GM12878 (cell line): ENCODE measurements at regions not wholly inside any gene's neighbourhood (a gene's known extent, or its start where the extent isn't known, plus 50 kb on each side); places are given as distances from the start of the nearest gene placed in this dataset.

Experiments used
- ATAC-seq: fragments of 200-7000 bp; cut with Tn5 transposase; 3 replicates; pipeline ENCODE4 v1.9.1; 2020; ENCODE audit warnings: mild to moderate bottlenecking, moderate library complexity
- BruUV-seq: library from RNA; stranded (reverse); fragments of 400-500 nt; replicated peaks from 2 replicates; lab custom pipeline; 2021; lab: Mats Ljungman, UMichigan
- CTCF ChIA-PET: fragments of 300-600 bp; sonication (Branson Sonifier 250); formaldehyde crosslinking; extraction: SDS; loops from one replicate; lab custom pipeline; 2021; ENCODE audit warnings: inconsistent platforms; lab: Yijun Ruan, JAX
- POLR2A ChIA-PET: fragments of 350-600 bp; formaldehyde crosslinking; extraction: SDS; loops from one replicate; lab custom pipeline; 2021; ENCODE audit warnings: inconsistent platforms; lab: Charles Lee
- RAD21 ChIA-PET: fragments of 300-600 bp; sonication (Branson Sonifier 250); formaldehyde crosslinking; loops from one replicate; lab custom pipeline; 2023; ENCODE audit warnings: antibody characterized with exemption; ENCODE audit not compliant: unreplicated experiment; lab: Charles Lee
- SMC1A ChIA-PET: fragments of 300-600 bp; sonication (Branson Sonifier 250); formaldehyde crosslinking; loops from one replicate; lab custom pipeline; 2023; ENCODE audit not compliant: unreplicated experiment, uncharacterized antibody; lab: Charles Lee
- DNase-seq: peaks from one replicate; pipeline ENCODE4 v3.0.0-alpha.2; 2011; ENCODE audit warnings: low read depth, low spot score
- FAIRE-seq: peaks from 3 replicates; lab custom pipeline; 2011; peaks lifted over from hg19 to GRCh38; lab: Jason Lieb, UNC
- H2AFZ ChIP-seq: 2 replicates; pipeline ENCODE4 v1.6.0; 2011; ENCODE audit warnings: low read depth, low read length, control low read depth; ENCODE audit not compliant: control insufficient read depth
- H3K27ac ChIP-seq: 2 replicates; pipeline ENCODE4 v1.5.1; 2011; ENCODE audit warnings: control low read depth; ENCODE audit not compliant: control insufficient read depth, insufficient read depth
- H3K27me3 ChIP-seq, 2 experiments: replicated peaks in 1 of 2; 2 replicates each; pipeline versions ENCODE4 v1.6.0 to v1.6.1; 2011; ENCODE audit warnings: low read length in 1 of 2; ENCODE audit not compliant: control insufficient read depth in 2 of 2, insufficient read depth in 2 of 2
- H3K36me3 ChIP-seq, 2 experiments: 2 replicates each; pipeline ENCODE4 v1.5.1; 2011; ENCODE audit warnings: low read length in 1 of 2; ENCODE audit not compliant: control insufficient read depth in 2 of 2, insufficient read depth in 2 of 2
- H3K4me1 ChIP-seq: 2 replicates; pipeline ENCODE4 v1.6.1; 2011; ENCODE audit warnings: mild to moderate bottlenecking, low read length, moderate library complexity, mixed read lengths; ENCODE audit not compliant: control insufficient read depth, insufficient read depth
- H3K4me2 ChIP-seq: 2 replicates; pipeline ENCODE4 v1.6.0; 2011; ENCODE audit warnings: control low read depth; ENCODE audit not compliant: control insufficient read depth, insufficient read depth
- H3K4me3 ChIP-seq: fragments of 200-600 bp; sonication (generic); 2 replicates; pipeline ENCODE4 v1.5.1; 2016
- H3K79me2 ChIP-seq: 2 replicates; pipeline ENCODE4 v1.6.0; 2011; ENCODE audit warnings: low read length; ENCODE audit not compliant: control insufficient read depth, insufficient read depth
- H3K9ac ChIP-seq: 2 replicates; pipeline ENCODE4 v1.8.0; 2011; ENCODE audit warnings: low read length, control low read depth, mixed read lengths; ENCODE audit not compliant: control insufficient read depth, insufficient read depth
- H3K9me3 ChIP-seq: replicated peaks from 3 replicates; pipeline ENCODE4 v1.5.1; 2011; ENCODE audit warnings: mild to moderate bottlenecking, low read length; ENCODE audit not compliant: control insufficient read depth, insufficient read depth
- H4K20me1 ChIP-seq: 2 replicates; pipeline ENCODE4 v1.6.0; 2011; ENCODE audit not compliant: control insufficient read depth, insufficient read depth
- EED ChIP-seq: sonication (generic); IDR thresholded peaks from 2 replicates; pipeline ENCODE4 v1.6.1; 2016; ENCODE audit warnings: antibody characterized with exemption, low read depth
- HCFC1 ChIP-seq: fragments of 150-350 bp; IDR thresholded peaks from 2 replicates; pipeline ENCODE4 v1.6.1; 2014; ENCODE audit warnings: low read length
- WGBS: methylation state at CpG from one replicate; pipeline ENCODE4 v1.1.6; 2016; ENCODE audit warnings: low lambda C conversion rate; ENCODE audit not compliant: insufficient replicate concordance, insufficient coverage; ENCODE audit errors: missing lambda C conversion rate; 5-methylcytosine and 5-hydroxymethylcytosine counted together
- in situ Hi-C: fragments of 300-500 bp; cut with MboI; formaldehyde crosslinking; loops from 9 replicates; pipeline ENCODE4 v1.14.3; 2018; ENCODE audit warnings: mixed read lengths
- intact Hi-C: fragments of 100-400 bp; cut with micrococcal nuclease; formaldehyde crosslinking; loops from one replicate; pipeline ENCODE4 v1.14.2; 2022; ENCODE audit not compliant: unreplicated experiment
- TF ChIP-seq, protein P1 (sequence below): fragments of 450-650 bp; IDR thresholded peaks from 2 replicates; pipeline ENCODE4 v1.6.1; 2017; ENCODE audit warnings: mild to moderate bottlenecking, low read depth, inconsistent platforms; ENCODE audit not compliant: poor library complexity, severe bottlenecking

DNA sequence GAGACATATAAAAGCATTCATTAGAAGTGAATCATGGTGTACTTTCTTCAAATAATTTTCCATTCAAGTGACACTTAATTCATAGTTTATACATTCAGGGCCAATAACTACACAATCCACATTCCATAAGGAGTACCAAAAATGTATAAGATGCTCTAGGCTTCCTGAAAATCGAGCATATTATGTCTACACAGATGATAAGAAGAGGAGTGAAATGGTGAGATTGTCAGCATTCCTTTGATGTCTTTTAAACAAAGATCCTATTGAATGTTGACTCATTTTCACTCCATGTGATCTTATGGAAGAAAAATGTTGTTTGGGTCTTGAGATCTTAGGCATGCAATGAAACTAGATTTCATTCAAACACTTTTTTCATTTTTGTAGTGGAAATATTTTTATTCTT is 843.2 kb downstream of the KCNA4 start (continued):
- TF ChIP-seq, protein P1, sequence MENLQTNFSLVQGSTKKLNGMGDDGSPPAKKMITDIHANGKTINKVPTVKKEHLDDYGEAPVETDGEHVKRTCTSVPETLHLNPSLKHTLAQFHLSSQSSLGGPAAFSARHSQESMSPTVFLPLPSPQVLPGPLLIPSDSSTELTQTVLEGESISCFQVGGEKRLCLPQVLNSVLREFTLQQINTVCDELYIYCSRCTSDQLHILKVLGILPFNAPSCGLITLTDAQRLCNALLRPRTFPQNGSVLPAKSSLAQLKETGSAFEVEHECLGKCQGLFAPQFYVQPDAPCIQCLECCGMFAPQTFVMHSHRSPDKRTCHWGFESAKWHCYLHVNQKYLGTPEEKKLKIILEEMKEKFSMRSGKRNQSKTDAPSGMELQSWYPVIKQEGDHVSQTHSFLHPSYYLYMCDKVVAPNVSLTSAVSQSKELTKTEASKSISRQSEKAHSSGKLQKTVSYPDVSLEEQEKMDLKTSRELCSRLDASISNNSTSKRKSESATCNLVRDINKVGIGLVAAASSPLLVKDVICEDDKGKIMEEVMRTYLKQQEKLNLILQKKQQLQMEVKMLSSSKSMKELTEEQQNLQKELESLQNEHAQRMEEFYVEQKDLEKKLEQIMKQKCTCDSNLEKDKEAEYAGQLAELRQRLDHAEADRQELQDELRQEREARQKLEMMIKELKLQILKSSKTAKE = no peak
- no peak for TF ChIP-seq EED

DNA sequence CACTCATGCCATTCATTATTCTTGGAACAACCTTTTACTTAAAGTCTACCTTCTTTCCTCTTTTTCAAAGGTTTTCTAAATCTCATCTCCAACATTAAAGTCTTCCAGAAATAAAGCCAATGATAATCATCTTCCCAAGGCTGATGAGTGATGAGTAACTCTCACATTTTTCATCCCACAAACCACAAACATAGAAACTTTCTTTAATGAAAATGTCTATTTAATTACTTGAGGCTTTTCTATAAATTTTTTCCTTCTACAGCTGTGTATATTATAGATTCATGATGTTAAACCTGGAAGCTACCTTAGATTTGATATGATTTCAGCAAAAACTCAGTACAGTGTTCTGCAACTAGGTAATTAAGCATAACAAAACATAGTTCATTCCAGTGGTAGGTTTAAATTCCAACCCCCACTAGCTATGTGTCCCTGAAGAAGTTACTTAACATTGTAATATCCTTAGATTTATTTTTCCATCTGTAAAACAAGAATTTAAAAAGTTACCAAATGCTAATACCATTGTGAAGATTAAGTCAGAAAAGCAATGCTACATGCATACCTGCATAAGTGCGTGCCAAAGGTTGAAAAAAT is 845.4 kb downstream of the KCNA4 start:
- BruUV-seq = no TSS peak
- CTCF ChIA-PET = interaction anchor here (0.6 to 1.4 kb wide), 3 partner anchors 15 to 157 kb away, joined by 3 read pairs; no protein-coding TSS in a partner anchor

More for the DNA sequence above, 845.4 kb downstream of the KCNA4 start:
- Histone ChIP-seq H3K36me3 (no peaks in the 10 kb centered on the region), H2AFZ (no peak overlapping the region), H3K79me2 (no peaks in the 10 kb centered on the region), H3K4me3 (no peak overlapping the region), H3K27ac (no peak overlapping the region), H4K20me1 (no peaks in the 10 kb centered on the region), H3K9ac (no peak overlapping the region), H3K4me1 (no peaks in the 10 kb centered on the region), H3K4me2 (no peak overlapping the region), H3K9me3 (no peaks in the 10 kb centered on the region), H3K27me3 (no peaks in the 10 kb centered on the region)
- POLR2A ChIA-PET = no interaction called here
- in situ Hi-C loops (no loop called here), intact Hi-C loops (no loop called here)
- TF ChIP-seq HCFC1 = no peak
- 0% methylated on average over 1 of the region's 1 CpG for WGBS
- FAIRE-seq (no peak), DNase-seq (no peak), ATAC-seq (no peak)
- SMC1A ChIA-PET = no interaction called here
- RAD21 ChIA-PET = no interaction called here
